Left lung (tissue), 4 donors: ENCODE measurements at regions not wholly inside any gene's neighbourhood (a gene's known extent, or its start where the extent isn't known, plus 50 kb on each side); places are given as distances from the start of the nearest gene placed in this dataset.
"Not testable (repeated sequence)": the region's sequence is repeated elsewhere in the genome, so short reads cannot be mapped to it uniquely, and the experiment has no call there.

Experiments
- ATAC-seq: fragments of 200-7000 bp; cut with Tn5 transposase; one replicate; pipeline ENCODE4 v1.9.1; 2020; ENCODE audit warnings: moderate library complexity
- DNase-seq, 4 donors: peaks; one replicate each; pipeline ENCODE4 v3.0.0-alpha.2; 2013 to 2020
- H3K27ac ChIP-seq, 2 donors: fragments of 200-600 bp; sonication (generic) in 1 of 2; one replicate each; pipeline versions ENCODE4 v1.5.0 to v1.8.0; 2020 to 2021
- H3K27me3 ChIP-seq, 2 donors: fragments of 200-600 bp; sonication (generic) in 1 of 2; one replicate each; pipeline versions ENCODE4 v1.5.0 to v1.8.0; 2020 to 2021
- H3K36me3 ChIP-seq, 2 donors: fragments of 200-600 bp; sonication (generic) in 1 of 2; one replicate each; pipeline versions ENCODE4 v1.5.0 to v1.8.0; 2020 to 2021
- H3K4me1 ChIP-seq, 2 donors: fragments of 200-600 bp; one replicate each; pipeline ENCODE4 v1.8.0; 2021
- H3K4me3 ChIP-seq, 2 donors: fragments of 200-600 bp; sonication (generic) in 1 of 2; one replicate each; pipeline versions ENCODE4 v1.5.0 to v1.8.0; 2020 to 2021; ENCODE audit warnings: mild to moderate bottlenecking in 1 of 2
- H3K9me3 ChIP-seq, 2 donors: fragments of 200-600 bp; sonication (generic) in 1 of 2; one replicate each; pipeline versions ENCODE4 v1.5.0 to v1.8.0; 2020 to 2021
- CTCF ChIP-seq, 2 donors: fragments of 200-600 bp; sonication (generic) in 1 of 2; IDR thresholded peaks; one replicate each; pipeline versions ENCODE4 v1.5.0 to v1.8.0; 2021; ENCODE audit warnings: antibody characterized with exemption in 2 of 2
- intact Hi-C, 2 donors: fragments of 100-400 bp; cut with DNase I; formaldehyde crosslinking; loops; one replicate each; pipeline versions ENCODE4 v1.11.2 to v1.14.2; 2022
- donor health status: DM: no; HTN: yes; CAD: no.
- donor health status: DM: no; HTN: no; CAD: no.

GRCh38 chr6:56730663-56731529 lies 88.2 kb upstream of the DST start:
- Histone ChIP-seq H3K36me3 (no peaks in the 10 kb centered on the region), H3K4me3 (no peak overlapping the region), H3K9me3 (no peaks in the 10 kb centered on the region), H3K27me3 (no peaks in the 10 kb centered on the region), H3K4me1 (peaks cover 0 to 8% of the 10 kb centered on the region in 2 donors), H3K27ac (peak overlapping the region in 1 of 2 donors; percentile 55)
- TF ChIP-seq CTCF (IDR thresholded peaks at IDR 0.05), result no peak
- ATAC-seq (peak; percentile 53), DNase-seq (no peak)
- intact Hi-C loops, result no loop called here

GRCh38 chr6:56729719-56730118 lies 87.0 kb upstream of the DST start:
- intact Hi-C loops, result no loop called here

DNA sequence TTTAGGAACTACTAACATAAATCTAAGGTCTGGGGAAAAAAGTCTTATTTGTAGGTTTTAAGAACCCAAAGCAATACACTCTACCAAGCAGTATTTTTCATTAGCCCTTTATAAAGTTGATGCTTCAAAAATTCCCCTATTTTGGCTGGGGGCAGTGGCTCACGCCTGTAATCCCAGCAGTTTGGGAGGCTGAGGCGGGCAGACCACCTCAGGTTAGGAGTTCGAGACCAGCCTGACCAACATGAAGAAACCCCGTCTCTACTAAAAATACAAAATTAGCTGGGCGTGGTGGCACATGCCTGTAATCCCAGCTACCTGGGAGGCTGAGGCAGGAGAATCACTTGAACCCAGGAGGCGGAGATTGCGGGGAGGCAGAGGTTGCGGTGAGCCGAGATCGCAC lies 86.5 kb upstream of the DST start:
- H3K4me1 ChIP-seq, intact Hi-C loops, H3K36me3 ChIP-seq, H3K27ac ChIP-seq, H3K4me3 ChIP-seq, H3K9me3 ChIP-seq, H3K27me3 ChIP-seq, ATAC-seq, DNase-seq: not testable (repeated sequence)

More at GRCh38 chr6:56729719-56730118, 87.0 kb upstream of the DST start:
- Histone ChIP-seq H3K36me3 (no peaks in the 10 kb centered on the region), H3K4me3 (no peak overlapping the region), H3K27me3 (no peaks in the 10 kb centered on the region), H3K9me3 (no peaks in the 10 kb centered on the region), H3K27ac (peak overlapping the region; percentile 5 to 55), H3K4me1 (peaks cover 0 to 8% of the 10 kb centered on the region in 2 donors)
- DNase-seq, result no peak
- ATAC-seq, result no peak
- TF ChIP-seq CTCF (IDR thresholded peaks at IDR 0.05), result no peak

DNA sequence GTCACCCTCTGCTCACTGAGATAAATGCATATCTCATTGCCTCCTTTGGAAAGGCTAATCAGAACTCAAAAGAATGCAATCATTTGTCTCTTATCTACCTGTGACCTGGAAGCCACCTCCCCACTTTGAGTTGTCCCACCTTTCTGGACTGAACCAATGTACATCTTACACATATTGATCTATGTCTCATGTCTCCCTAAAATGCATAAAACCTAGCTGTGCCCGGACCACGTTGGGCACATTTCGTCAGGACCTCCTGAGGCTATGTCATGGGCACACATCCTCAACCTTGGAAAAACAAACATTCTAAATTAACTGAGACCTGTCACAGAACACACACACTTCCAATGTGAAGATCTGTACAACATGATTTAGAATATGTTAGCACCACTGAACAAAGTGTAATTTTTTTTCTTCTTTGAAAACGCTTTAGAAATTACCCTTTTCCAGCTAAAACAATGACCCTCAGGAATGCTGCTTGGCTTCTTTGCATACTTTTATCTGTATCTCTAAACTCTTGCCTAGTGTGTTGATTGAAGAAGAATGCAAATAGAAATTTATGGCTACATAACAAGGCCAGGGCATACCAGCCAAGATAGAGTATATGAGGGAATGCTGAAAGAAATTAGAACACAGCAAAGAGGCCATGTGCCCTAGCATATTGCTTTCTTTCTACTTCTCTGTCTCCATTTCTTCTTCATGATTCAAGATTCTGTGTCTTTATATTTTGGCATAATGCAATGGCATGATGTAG lies 84.6 kb upstream of the DST start:
- H3K9me3 ChIP-seq, result no peaks in the 10 kb centered on the region
- no peak overlapping the region for H3K27ac ChIP-seq
- DNase-seq, result no peak
- no peaks in the 10 kb centered on the region for H3K36me3 ChIP-seq
- peaks cover 0 to 8% of the 10 kb centered on the region in 2 donors for H3K4me1 ChIP-seq
- H3K27me3 ChIP-seq, result no peaks in the 10 kb centered on the region
- intact Hi-C loops, result no loop called here
- peak; percentile 56 for ATAC-seq
- no peak overlapping the region for H3K4me3 ChIP-seq
- TF ChIP-seq CTCF (IDR thresholded peaks at IDR 0.05), result no peak

DNA sequence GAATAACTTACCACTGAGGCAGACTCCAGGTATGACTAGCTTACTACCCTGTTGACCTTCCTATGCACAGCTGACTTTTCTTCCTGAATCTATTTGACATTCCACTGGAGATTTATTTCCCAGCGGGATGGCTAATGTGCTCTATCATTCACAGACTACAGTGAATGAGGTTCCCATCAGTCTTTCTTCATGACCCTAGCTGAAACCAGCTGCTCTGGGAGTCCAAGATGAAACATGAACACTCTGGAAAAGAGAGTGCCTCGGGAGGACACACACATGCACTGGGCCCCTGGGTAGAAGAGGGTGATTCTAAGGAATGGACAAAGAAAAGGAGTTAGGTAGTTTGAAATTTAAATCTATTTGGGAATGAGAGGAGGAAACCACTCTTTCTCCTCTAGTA lies 82.6 kb upstream of the DST start:
- Histone ChIP-seq H3K27ac (no peak overlapping the region), H3K4me1 (peaks cover 0 to 8% of the 10 kb centered on the region in 2 donors), H3K4me3 (no peak overlapping the region), H3K27me3 (no peaks in the 10 kb centered on the region), H3K9me3 (no peaks in the 10 kb centered on the region), H3K36me3 (no peaks in the 10 kb centered on the region)
- TF ChIP-seq CTCF (IDR thresholded peaks at IDR 0.05), result no peak
- intact Hi-C loops, result no loop called here
- no peak for ATAC-seq
- no peak for DNase-seq
